Kidney (tissue), 13 donors: ENCODE measurements at regions not wholly inside any gene's neighbourhood (a gene's known extent, or its start where the extent isn't known, plus 50 kb on each side); places are given as distances from the start of the nearest gene placed in this dataset.

Experiments
- DNase-seq, 5 donors: peaks; one replicate each; pipeline ENCODE4 v3.0.0-alpha.2; 2013 to 2020
- FAIRE-seq: peaks from 2 replicates; lab custom pipeline; 2012; peaks lifted over from hg19 to GRCh38; lab: Jason Lieb, UNC
- H3K27ac ChIP-seq, 2 donors: one replicate each; pipeline ENCODE4 v1.7.0; 2013; ENCODE audit warnings: low read depth in 2 of 2, low read length in 2 of 2, inconsistent platforms in 1 of 2
- H3K27me3 ChIP-seq: one replicate; pipeline ENCODE4 v1.7.1; 2013; ENCODE audit warnings: low read length, inconsistent platforms; ENCODE audit not compliant: control insufficient read depth, insufficient read depth
- H3K36me3 ChIP-seq, 3 donors: one replicate each; pipeline versions ENCODE4 v1.7.0 to v1.7.1; 2013; ENCODE audit warnings: low read length in 3 of 3, control low read depth in 1 of 3, inconsistent platforms in 1 of 3; ENCODE audit not compliant: insufficient read depth in 3 of 3, control insufficient read depth in 2 of 3
- H3K4me1 ChIP-seq, 3 donors: one replicate each; pipeline versions ENCODE4 v1.7.0 to v1.7.1; 2013; ENCODE audit warnings: low read length in 3 of 3, inconsistent platforms in 1 of 3, low read depth in 1 of 3; ENCODE audit not compliant: control insufficient read depth in 2 of 3, insufficient read depth in 2 of 3
- H3K4me3 ChIP-seq, 3 donors: one replicate each; pipeline versions ENCODE4 v1.7.0 to v1.8.1; 2013; ENCODE audit warnings: low read length in 3 of 3, control low read depth in 1 of 3, inconsistent platforms in 1 of 3
- H3K9ac ChIP-seq, 3 donors: one replicate each; pipeline versions ENCODE4 v1.7.0 to v1.7.1; 2013; ENCODE audit warnings: low read length in 3 of 3, control low read depth in 1 of 3, inconsistent platforms in 1 of 3
- H3K9me3 ChIP-seq, 3 donors: one replicate each; pipeline versions ENCODE4 v1.7.0 to v1.7.1; 2013; ENCODE audit warnings: low read length in 3 of 3, control low read depth in 1 of 3, inconsistent platforms in 1 of 3; ENCODE audit not compliant: control insufficient read depth in 2 of 3, insufficient read depth in 1 of 3
- intact Hi-C: fragments of 100-400 bp; cut with DNase I; formaldehyde crosslinking; loops from one replicate; pipeline ENCODE4 v1.11.1; 2022
- TF ChIP-seq, protein P1 (sequence below): IDR thresholded peaks from 3 replicates; pipeline ENCODE4 v1.5.1; 2012; ENCODE audit warnings: mild to moderate bottlenecking, moderate library complexity, borderline replicate concordance; ENCODE audit not compliant: insufficient read depth; ENCODE audit errors: extremely low read depth
- donor health status: control.
- donor health status: control.
- donor health status: control.
- donor health status: control.
- donor health status: control.
- donor health status: DM: yes; HTN: yes; CAD: no.
- donor health status: Normal renal cell carcinoma (clear cell type).

DNA sequence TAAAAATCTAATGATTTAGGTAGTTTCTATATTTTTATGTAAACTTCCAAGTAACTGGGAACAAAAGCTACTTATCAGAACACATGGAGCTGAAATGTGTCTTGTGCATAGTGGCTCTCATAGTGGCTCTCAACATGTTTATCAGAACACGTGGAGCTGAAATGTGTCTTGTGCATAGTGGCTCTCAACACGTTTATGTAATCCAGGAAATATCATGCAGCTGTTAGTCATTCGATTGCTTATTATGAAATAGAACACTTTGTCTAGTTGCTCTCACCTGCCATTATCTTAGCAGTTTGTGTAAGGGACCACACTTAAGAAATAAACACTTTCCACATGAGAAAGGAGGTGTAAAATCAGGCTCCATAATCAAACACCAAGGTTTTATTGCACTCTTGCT lies 119.2 kb upstream of the ASCC3 start:
- H3K9me3 ChIP-seq, result peaks cover 0 to 3% (median 0%) of the 10 kb centered on the region in 3 donors
- no peaks in the 10 kb centered on the region for H3K27me3 ChIP-seq
- H3K4me3 ChIP-seq, result no peak overlapping the region
- no peak for DNase-seq
- TF ChIP-seq, protein P1, sequence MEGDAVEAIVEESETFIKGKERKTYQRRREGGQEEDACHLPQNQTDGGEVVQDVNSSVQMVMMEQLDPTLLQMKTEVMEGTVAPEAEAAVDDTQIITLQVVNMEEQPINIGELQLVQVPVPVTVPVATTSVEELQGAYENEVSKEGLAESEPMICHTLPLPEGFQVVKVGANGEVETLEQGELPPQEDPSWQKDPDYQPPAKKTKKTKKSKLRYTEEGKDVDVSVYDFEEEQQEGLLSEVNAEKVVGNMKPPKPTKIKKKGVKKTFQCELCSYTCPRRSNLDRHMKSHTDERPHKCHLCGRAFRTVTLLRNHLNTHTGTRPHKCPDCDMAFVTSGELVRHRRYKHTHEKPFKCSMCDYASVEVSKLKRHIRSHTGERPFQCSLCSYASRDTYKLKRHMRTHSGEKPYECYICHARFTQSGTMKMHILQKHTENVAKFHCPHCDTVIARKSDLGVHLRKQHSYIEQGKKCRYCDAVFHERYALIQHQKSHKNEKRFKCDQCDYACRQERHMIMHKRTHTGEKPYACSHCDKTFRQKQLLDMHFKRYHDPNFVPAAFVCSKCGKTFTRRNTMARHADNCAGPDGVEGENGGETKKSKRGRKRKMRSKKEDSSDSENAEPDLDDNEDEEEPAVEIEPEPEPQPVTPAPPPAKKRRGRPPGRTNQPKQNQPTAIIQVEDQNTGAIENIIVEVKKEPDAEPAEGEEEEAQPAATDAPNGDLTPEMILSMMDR, result no peak
- H3K27ac ChIP-seq, result no peak overlapping the region
- no peaks in the 10 kb centered on the region for H3K4me1 ChIP-seq
- no peaks in the 10 kb centered on the region for H3K36me3 ChIP-seq
- H3K9ac ChIP-seq, result no peak overlapping the region
- intact Hi-C loops, result no loop called here
- FAIRE-seq, result no peak

DNA sequence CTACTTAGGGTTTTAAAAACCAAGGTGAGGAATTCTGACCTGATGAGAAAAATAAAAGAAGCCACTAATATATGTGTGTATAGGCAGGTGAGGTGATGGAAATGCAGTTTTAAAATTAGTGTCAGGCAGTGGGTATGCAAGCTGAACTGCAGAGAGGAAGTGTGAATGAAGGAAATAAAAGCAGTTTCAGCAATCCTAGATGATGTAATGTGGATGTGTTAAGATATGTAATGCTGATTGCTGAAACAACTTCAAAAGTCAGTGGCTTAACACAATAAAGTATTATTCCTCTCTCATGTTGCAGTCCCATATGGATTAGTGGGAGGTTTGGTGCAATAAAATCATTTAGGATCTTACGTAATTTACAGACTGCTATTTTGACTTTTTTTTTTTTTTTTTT lies 119.9 kb upstream of the ASCC3 start:
- Histone ChIP-seq H3K27me3 (no peaks in the 10 kb centered on the region), H3K4me3 (no peak overlapping the region), H3K9ac (no peak overlapping the region), H3K4me1 (no peaks in the 10 kb centered on the region), H3K36me3 (no peaks in the 10 kb centered on the region), H3K27ac (no peak overlapping the region), H3K9me3 (peaks cover 0 to 3% (median 0%) of the 10 kb centered on the region in 3 donors)
- intact Hi-C loops, result no loop called here
- FAIRE-seq (no peak), DNase-seq (no peak)
- TF ChIP-seq, protein P1, result no peak

DNA sequence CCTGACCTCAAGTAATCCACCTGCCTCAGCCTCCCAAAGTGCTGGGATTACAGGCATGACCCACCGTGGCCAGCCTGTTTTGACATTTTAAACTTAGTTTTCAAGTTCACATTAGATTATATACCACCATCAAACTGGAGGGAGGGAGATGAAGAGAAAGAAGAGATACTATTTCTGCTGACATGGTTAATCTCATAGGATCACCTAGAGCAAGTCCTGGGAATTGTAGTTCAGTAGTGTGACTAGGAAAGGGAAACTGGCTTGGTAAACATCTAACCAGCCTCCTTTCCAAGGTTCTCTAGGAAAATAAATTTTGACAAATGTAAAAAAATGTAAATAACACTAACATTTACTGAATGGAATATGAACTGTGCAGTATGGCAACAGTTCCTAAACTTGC lies 120.5 kb upstream of the ASCC3 start:
- no peak overlapping the region for H3K4me3 ChIP-seq
- H3K27me3 ChIP-seq, result no peaks in the 10 kb centered on the region
- TF ChIP-seq, protein P1, result no peak
- H3K9me3 ChIP-seq, result peaks cover 0 to 3% (median 0%) of the 10 kb centered on the region in 3 donors
- no peak overlapping the region for H3K27ac ChIP-seq
- H3K36me3 ChIP-seq, result no peaks in the 10 kb centered on the region
- no peaks in the 10 kb centered on the region for H3K4me1 ChIP-seq
- FAIRE-seq, result no peak
- intact Hi-C loops, result no loop called here
- DNase-seq, result no peak
- H3K9ac ChIP-seq, result no peak overlapping the region

DNA sequence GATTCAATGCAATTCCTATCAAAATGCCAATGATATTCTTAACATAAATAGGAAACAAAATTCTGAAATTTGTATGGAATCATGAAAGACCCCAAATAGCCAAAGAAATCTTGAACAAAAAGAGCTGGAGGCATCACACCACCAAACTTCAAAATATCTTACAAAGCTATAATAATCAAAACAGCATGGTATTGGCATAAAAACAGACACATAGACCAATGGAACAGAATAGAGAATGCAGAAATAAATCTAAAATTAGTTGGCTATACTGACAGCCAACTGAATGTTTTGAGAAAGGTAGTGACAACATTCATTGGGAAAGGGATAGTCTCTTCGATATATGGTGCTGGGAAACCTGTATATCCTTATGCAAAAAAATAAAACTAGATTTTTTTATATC lies 121.9 kb upstream of the ASCC3 start:
- intact Hi-C loops, result no loop called here
- Histone ChIP-seq H3K9ac (no peak overlapping the region), H3K27me3 (no peaks in the 10 kb centered on the region), H3K9me3 (peaks cover 0 to 3% (median 0%) of the 10 kb centered on the region in 3 donors), H3K27ac (no peak overlapping the region), H3K4me3 (no peak overlapping the region), H3K36me3 (no peaks in the 10 kb centered on the region), H3K4me1 (no peaks in the 10 kb centered on the region)
- no peak for DNase-seq
- TF ChIP-seq, protein P1, result no peak
- no peak for FAIRE-seq
